ENCODE measurements at regions not wholly inside any gene's neighbourhood (a gene's known extent, or its start where the extent isn't known, plus 50 kb on each side); places are given as distances from the start of the nearest gene placed in this dataset.

DNA sequence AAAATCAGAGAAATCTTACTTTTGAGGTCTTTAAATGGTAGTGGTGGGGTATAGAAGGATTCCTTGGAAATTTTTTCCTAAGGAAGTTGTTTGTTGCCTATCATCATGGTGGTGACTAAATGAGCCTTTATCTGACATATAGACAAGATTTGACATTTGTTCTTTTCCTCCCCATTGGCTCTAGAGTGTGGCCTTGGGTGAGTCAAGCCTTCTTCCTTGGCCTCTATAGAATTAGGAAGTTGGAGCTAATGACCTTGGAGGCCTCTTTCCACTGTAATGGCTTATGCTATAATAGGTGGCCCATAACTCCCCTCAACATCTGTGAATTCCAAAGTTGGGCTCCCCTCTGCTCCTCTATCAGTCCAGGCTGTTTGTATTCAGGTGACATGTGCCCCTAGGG lies 79.1 kb upstream of the HNF1B start:
- no peaks in the 10 kb centered on the region for H3K36me3 ChIP-seq (ENCODE audit: control insufficient read depth in 2 of 2, extremely low read depth in 1 of 2, insufficient read depth in 2 of 2, low read length in 2 of 2)
- no peaks in the 10 kb centered on the region for H4K20me1 ChIP-seq (replicated peaks; ENCODE audit: control insufficient read depth, extremely low read depth, insufficient read depth, low read length)
- H2AFZ ChIP-seq (ENCODE audit: low read depth, low read length): no peak overlapping the region
- dilution Hi-C loops (cut with MboI; ENCODE audit: extremely low pct_ligation_motif_present, low sequenced_read_pairs): no loop called here
- peak overlapping the region; percentile 15 for H3K27ac ChIP-seq (ENCODE audit: insufficient read depth, low read depth, low read length)
- ChIA-PET CTCF (interaction anchor here (1.2 to 2.7 kb wide), 2 partner anchors 8 to 20 kb away, joined by 4 to 14 read pairs; no protein-coding TSS in a partner anchor), POLR2A (no interaction called here)
- no peak overlapping the region for H3K9ac ChIP-seq (replicated peaks; ENCODE audit: extremely low read depth, insufficient read depth, low read length)
- intact Hi-C loops (cut with micrococcal nuclease): no loop called here
- H3K9me1 ChIP-seq (replicated peaks; ENCODE audit: control insufficient read depth, extremely low read depth, insufficient read depth, low read length): no peaks in the 10 kb centered on the region
- H3K27me3 ChIP-seq (ENCODE audit: control insufficient read depth in 2 of 2, insufficient read depth in 2 of 2, low read length in 2 of 2): no peaks in the 10 kb centered on the region
- H3K4me2 ChIP-seq (ENCODE audit: insufficient read depth, low read length): no peak overlapping the region
- no peaks in the 10 kb centered on the region for H3K79me2 ChIP-seq (ENCODE audit: control insufficient read depth, insufficient read depth, low read length)
- DNase-seq (ENCODE audit: low read depth, low spot score) (no peak), FAIRE-seq (no peak)
- H3K4me1 ChIP-seq (ENCODE audit: control insufficient read depth, extremely low read depth, insufficient read depth, low read length): peaks cover 27% of the 10 kb centered on the region
- no peak overlapping the region for H3K4me3 ChIP-seq (replicated peaks in 1 of 3; ENCODE audit: insufficient read depth in 1 of 3, low read depth in 1 of 3, low read length in 3 of 3)
- no TSS peak for BruUV-seq (replicated peaks)
- TF ChIP-seq POLR2AphosphoS5 (IDR thresholded peaks at IDR 0.05; ENCODE audit: insufficient read depth, low read depth, low read length): no peak
- TF ChIP-seq, protein P1, sequence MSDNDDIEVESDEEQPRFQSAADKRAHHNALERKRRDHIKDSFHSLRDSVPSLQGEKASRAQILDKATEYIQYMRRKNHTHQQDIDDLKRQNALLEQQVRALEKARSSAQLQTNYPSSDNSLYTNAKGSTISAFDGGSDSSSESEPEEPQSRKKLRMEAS (IDR thresholded peaks at IDR 0.05; ENCODE audit: insufficient read depth, insufficient read length): no peak
- no peak for TF ChIP-seq FOS (IDR thresholded peaks at IDR 0.05; ENCODE audit: borderline replicate concordance, insufficient read depth, low read length)
- TF ChIP-seq GATA2 (IDR thresholded peaks at IDR 0.05; ENCODE audit: insufficient read depth, insufficient read length, low read depth, low read length): no peak
- TF ChIP-seq POLR2A (IDR thresholded peaks at IDR 0.05; ENCODE audit: low read depth, low read length): no peak
- no peak for TF ChIP-seq JUN (IDR thresholded peaks at IDR 0.05; ENCODE audit: borderline replicate concordance, insufficient read depth, insufficient read length, low read depth)
- TF ChIP-seq, protein P2, sequence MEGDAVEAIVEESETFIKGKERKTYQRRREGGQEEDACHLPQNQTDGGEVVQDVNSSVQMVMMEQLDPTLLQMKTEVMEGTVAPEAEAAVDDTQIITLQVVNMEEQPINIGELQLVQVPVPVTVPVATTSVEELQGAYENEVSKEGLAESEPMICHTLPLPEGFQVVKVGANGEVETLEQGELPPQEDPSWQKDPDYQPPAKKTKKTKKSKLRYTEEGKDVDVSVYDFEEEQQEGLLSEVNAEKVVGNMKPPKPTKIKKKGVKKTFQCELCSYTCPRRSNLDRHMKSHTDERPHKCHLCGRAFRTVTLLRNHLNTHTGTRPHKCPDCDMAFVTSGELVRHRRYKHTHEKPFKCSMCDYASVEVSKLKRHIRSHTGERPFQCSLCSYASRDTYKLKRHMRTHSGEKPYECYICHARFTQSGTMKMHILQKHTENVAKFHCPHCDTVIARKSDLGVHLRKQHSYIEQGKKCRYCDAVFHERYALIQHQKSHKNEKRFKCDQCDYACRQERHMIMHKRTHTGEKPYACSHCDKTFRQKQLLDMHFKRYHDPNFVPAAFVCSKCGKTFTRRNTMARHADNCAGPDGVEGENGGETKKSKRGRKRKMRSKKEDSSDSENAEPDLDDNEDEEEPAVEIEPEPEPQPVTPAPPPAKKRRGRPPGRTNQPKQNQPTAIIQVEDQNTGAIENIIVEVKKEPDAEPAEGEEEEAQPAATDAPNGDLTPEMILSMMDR (IDR thresholded peaks at IDR 0.05; ENCODE audit: extremely low read depth in 1 of 2, insufficient read depth in 1 of 2, low read depth in 1 of 2, low read length in 2 of 2): no peak
- TF ChIP-seq EZH2 (IDR thresholded peaks at IDR 0.05; ENCODE audit: borderline replicate concordance, low read depth, low read length, severe bottlenecking): no peak
- no peak for TF ChIP-seq MYC (IDR thresholded peaks at IDR 0.05; ENCODE audit: low read depth, low read length)
- no peaks in the 10 kb centered on the region for H3K9me3 ChIP-seq (replicated peaks; ENCODE audit: control insufficient read depth, insufficient read depth, low read length)

Measured in endothelial cell of umbilical vein (primary cell).